Stimulated activated CD4-positive, alpha-beta T cell treated with anti-CD3 and anti-CD28 coated beads, TNF-alpha, amount 100 ng/mL, for 24 hours (primary cell): ENCODE measurements at regions not wholly inside any gene's neighbourhood (a gene's known extent, or its start where the extent isn't known, plus 50 kb on each side); places are given as distances from the start of the nearest gene placed in this dataset.
A peak's percentile ranks its signal among the peaks of the same experiment; 100 is the strongest.
"Not testable (repeated sequence)": the region's sequence is repeated elsewhere in the genome, so short reads cannot be mapped to it uniquely, and the experiment has no call there.

Experiments used
- DNase-seq, 3 experiments: peaks; one replicate each; pipeline ENCODE4 v3.0.0-alpha.2; 2020; ENCODE audit warnings: low read depth in 3 of 3

DNA sequence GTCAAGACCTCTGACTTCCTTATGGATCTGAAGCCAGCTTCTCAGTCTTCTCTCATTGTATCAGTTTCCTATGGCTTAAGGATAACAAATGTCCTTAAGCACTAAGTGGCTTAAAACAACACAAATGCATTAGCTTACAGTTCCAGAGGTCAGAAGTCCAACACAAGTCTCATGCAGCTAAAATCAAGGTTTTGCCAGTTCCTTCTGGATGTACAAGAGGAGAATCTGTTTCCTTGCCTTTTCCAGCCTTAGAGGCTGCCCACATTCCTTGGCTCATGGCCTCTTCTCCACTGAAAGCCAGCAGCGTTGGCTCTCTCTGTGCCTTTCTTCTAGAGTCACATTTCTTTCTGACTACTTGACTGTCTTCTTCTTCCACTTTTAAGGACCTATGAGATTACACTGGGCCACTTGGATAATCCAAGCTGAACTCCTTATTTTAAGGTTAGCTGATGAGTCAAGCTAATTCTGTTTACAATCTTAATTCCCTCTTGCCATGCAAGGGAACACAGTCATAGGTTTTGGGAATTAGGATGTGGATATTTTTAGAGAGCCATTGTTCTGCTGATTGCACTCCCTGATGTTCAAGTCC lies 179.0 kb downstream of the BCAS1 start:
- no peak for DNase-seq

DNA sequence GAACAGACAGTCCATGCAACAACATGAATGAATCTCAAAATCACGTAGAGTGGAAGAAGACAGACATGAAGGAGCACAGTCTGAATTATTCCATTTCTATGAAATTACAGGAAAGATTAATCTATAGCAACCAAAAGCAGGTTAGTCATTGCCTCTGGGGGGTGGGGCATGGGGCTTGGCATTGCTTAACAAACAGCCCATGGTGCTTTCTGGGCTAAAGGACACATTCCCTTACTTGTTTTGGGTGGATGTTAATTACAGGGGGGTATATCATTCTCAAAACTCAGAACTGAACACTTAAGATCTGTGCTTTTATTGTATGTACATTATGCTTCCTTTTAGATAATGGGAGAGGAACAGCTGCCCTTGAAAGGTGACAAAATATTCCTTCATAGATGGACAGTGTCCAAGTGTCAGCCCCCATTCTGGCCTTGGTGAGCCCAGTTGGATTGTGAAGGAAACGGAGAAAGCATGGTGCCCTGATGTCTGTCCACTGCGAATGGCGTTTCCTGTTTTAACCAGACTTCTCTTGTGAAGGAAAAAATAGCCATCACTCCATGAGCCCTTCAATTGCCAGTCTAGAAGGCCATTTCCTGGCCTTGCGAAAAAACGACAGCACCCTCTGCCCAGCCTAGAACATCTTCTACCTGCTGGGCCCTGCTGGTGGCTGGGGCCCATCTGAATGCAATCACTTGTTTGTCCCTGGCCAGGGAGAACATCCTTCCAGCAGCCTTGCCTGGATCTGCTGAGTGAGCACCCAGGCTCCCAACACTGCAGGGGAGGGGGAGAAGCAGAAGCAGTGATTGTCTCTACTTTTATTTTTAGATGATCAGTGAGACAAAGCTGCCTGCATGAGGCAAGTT lies 179.7 kb downstream of the BCAS1 start:
- no peak for DNase-seq

DNA sequence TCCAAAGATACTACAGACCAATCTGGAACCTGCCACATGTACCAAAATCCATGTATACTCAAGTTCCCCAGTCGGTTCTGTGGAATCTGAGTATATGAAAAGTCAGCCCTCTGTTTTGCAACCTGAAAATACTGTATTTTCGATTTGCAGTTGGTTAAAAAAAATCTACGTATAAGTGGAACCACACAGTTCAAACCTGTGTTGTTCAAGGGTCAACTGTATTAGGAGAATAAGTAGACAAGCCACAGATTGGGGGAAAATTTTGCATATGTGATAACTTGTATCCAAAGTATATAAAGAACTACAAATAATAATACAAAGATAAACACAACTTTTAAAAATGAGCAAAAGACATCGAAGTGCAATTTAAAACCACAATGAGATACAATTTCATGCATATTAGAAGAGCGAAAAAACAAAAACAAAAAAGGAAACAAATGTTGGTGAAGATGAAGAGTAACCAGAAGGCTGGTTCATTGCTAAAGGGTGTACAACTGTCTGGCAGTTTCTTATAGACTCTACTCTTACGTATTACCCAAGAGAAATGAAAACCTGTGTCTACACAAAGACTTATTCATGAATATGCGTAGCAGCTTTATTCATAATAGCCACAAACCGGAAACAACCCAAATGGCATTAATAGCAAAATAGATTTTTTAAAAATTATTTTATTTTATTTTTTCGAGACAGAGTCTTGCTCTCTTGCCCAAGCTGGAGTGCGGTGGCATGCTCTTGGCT lies 180.8 kb downstream of the BCAS1 start:
- no peak for DNase-seq

DNA sequence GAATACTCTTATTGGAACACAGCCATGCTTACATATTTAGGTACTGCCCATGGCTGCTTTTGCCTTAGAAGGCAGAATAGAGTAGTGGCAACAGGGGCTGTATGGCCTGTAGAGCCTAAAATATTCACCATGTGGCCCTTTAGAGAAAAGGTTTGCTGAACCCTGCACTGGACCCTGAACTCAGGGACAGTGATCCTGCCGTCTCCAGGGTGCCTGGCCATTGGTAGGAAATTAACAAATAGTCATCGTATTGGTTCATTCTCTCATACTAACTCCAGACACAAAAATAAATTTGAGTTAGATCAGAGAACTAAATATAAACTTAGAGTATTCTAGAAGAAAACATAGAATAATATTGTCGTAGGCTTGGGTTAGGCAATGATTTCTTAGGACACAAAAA lies 181.4 kb downstream of the BCAS1 start:
- DNase-seq = no peak

DNA sequence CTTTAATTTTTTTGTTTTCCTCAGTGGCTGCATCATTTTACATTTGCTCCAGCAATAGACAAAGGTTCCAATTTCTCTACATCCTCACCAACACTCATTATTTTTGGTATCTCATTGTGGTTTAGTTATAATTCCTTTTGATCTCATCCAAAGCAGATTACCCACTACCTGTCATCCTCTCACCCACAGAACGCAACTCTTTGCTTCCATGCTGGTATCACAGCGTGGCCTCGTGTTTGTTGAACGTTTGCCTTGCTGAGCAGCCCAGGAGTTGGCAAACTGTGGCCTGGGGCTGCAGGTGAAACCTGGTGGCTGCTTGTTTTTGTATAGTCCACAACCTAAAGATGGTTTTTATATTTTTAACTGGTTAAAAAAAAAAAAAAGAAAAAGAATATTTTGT lies 181.9 kb downstream of the BCAS1 start:
- no peak for DNase-seq

DNA sequence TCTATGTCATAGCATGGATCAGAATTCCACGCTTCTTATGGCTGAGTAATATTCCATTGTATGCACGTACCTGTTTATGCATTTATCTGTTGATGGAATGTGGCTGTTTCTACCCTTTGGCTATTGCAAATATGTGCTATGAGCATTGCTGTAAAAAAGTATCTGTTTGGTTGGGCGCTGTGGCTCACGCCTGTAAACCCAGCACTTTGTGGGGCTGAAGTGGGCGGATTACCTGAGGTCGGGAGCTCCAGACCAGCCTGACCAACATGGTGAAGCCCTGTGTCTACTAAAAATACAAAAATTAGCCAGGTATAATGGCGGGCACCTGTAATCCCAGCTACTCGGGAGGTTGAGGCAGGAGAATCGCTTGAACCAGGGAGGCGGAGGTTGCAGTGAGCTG lies 182.4 kb downstream of the BCAS1 start:
- no peak for DNase-seq

DNA sequence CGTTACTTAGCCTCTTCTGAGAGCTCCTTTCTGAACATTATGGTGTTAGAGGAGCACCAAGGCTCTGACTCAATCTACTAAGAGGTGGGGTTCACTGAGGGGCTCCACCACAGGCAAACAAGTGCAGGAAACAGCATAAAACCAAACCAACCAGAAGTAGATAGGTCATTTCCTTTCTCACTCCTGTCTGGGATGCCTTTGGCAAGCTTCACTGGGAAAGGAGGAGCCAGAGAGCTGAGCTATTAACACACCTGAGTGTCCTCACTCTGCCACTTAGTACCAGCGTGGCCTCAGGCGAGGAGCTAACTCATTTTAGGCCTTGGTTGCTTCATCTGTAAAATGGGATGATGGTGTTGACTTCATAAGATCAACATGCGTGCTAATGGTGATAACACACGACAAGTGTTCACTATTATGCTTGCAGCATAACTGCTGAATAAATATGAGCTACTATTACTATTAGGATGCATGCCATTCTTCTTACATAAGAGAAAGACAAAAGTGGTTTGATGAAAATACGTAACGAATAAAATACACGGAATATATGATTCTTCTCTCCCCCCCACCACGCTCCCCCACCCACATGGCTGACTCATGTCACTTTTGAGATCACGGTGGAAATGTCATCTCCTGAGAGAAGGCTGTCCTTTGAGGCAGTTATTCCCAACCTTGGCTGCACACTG lies 185.4 kb downstream of the BCAS1 start:
- DNase-seq = peak in 2 of 3 experiments; percentile 38 to 56

DNA sequence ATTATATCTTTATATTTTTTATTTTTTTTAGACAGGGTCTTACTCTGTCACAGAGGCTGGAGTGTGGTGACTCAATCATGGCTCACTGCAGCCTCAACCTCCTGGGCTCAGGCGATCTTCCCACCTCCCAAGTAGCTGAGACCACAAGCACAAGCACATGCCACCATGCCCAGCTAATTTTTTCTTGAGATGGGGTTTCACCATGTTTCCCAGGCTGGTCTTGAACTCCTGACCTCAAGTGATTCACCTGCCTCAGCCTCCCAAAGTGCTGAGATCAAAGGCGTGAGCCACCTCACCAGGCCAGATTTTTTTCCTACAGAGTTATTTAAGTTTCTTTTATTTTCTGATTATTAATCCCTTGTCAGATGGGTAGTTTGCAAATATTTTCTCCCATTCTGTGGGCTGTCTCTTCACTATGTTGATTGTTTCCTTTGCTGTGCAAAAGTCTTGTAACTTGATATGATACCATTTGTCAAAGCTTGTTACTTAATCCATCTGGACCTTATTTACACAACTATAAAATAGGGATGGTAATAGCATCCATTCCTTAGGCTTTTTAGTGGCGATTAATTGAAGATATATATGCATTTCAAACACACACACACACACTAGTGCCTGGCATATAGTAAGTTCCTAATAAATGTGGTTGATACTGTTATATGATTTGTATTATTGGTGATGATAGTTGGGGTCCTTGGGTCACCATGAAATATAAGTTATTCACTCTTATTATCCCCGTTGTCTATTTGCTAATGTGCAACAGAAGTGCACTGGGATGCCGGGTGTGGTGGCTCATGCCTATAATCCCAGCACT lies 187.1 kb downstream of the BCAS1 start:
- peak in 1 of 3 experiments; percentile 34 for DNase-seq

DNA sequence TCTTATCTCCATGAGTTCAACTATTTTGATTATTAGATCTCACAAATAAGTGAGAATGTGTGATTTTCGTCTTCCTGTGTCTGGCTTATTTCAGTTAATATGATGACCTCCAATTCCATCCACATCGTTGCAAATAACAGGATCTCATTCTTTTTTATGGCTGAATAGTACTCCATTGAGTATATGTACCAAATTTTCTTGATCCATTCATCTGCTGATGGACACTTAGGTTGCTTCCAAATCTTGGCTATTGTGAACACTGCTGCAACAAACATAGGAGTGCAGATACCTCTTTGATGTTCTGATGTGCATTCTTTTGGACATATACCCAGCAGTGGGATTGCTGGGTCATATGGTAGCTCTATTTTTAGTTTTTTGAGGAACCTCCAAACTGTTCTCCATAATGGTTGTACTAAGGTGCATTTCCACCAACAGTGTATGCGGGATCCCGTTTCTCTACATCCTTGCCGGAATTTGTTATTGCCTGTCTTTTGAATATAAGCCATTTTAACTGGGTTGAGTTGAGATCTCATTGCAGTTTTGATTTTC lies 187.9 kb downstream of the BCAS1 start:
- not testable (repeated sequence) for DNase-seq

DNA sequence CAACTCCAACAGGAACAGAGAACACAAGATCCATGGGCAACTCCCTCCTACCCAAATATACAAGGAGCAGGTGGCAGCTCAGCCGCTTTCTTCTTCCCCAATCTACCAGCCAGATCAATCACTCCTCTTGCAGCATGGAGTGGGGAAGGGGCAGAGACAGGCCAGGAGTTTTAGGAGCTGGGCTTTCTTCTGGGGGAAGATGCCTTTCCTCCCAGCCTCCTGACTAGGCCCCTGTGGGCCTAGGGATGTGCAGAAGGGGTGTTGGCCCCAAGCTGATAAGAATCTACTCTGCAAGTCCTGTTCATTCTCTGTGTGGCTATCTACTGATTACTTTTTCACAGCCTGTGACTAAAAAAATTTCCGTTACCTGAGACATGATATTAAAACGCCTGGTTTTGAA lies 189.0 kb downstream of the BCAS1 start:
- DNase-seq = no peak

DNA sequence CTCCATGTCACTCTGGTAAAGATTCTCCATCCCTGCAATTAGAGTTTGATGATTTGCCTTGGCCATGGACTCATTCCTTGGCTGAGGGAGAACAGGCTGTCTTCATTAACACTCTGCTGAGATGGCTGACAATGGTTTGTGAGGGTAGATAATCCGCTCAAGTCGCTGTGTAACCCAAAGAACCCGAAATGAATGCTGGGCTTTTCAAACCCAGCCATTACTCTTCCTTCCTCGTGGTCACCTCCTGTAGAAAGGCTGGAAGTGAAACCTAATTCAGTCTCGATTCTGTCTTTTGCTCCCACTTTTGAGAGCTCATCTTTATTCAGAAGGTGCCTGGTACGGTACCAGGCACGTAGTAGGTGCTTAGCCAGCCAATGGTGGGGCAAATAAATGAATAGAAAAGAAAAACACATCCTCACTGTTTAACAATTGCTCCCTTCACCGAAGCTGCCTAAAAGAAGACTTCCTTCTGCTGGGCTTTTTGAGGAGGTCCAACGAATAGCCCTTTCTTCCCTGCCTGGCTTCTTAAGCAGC lies 190.2 kb downstream of the BCAS1 start:
- DNase-seq = no peak

DNA sequence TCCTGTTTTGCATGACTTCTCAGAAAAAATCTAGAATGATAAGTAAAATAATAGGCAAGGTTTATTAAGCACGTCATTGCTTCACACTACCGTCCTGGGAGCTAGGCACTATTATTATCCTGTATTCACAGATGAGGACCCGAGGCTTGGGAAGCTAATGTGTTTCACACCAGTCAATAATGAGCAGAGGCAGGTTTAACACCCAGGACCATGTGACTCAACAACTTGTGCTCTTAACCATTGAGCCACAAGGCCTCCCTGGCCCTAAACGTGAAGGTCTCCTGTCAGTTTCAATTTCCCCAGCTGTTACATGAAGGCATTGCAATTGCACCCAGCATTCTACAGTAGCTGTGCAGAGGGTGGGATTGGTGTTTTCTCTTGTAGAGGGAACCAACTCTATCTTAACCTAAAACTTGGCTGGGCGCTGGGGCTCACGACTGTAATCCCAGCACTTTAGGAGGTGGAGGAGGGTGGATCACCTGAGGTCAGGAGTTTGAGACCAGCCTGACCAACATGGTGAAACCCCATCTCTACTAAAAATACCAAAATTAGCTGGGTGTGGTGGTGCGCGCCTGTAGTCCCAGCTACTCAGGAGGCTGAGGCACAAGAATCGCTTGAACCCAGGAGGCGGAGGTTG lies 191.2 kb downstream of the BCAS1 start:
- DNase-seq = no peak

DNA sequence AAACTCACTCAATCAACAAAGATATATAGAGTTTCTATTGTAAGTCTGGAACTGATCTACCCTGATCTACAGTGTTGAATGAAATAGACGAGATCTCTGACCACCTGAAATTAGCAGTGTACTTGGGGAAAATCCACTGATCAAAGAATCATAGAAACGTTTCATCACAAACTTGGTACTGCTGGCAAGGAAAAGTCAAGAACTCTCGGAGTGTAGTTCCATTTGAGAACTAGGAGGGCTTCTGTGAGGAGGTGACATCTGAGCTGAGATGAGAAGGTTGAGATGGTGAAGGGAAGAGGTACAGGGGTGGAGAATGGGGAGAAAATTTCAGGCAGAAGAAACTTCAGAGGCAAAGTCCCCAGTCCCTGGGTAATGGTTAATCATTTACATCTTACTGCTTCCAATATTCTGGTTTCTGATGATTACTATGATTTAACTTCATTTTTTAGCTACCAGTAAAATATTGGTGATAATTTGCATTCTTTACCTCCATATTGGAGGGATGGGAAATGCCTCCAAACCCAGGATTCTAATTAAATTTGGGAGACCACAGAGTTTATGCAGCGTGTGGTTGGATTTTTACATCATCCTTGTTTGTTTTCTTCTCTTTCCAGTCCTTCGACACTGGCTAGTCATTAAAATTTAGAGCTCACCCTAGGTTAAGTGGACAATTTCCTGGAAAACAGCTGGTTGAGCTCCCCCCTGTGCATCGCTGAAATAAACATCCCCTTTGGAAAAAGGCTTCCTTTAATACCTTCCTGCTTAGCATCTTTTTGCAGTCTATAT lies 191.9 kb downstream of the BCAS1 start:
- no peak for DNase-seq

DNA sequence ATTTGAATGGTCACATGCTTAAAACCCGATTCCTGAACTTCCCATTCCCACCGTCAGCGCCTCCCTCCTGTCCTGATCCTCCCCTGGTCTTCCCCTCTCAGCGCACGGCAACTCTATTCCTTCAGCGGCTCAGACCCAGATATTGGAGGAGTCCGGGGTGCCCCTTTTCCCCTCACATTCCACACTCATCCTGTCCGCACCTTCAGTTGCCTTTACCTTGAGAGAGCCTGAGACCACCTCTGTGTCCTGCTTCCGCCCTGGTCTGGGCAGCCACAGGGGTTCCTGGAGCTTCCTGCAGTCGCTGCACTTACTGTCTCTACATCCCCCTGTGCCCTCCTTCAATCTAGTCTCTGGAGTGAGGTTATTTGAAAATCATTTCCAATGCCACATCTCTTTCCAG lies 193.4 kb downstream of the BCAS1 start:
- DNase-seq = no peak

DNA sequence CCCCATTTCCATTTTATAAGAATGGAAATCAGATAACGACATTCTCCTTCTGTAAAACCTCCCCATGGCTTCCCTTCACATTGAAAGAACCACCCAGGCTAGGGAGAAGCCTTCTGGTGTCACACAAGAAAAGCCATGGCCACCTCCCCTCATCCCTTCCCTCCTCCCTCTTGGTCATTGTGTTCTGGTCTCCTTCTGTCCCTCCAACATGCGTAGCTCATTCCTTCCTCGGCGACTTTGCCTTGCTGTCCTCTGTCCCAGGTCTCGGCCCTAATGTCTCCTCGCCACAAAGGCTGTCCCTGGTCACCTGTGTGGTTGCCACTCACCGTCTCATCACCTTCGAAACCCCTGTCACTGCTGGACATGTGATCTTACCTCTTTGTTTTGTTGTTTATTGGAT lies 193.9 kb downstream of the BCAS1 start:
- DNase-seq = no peak

DNA sequence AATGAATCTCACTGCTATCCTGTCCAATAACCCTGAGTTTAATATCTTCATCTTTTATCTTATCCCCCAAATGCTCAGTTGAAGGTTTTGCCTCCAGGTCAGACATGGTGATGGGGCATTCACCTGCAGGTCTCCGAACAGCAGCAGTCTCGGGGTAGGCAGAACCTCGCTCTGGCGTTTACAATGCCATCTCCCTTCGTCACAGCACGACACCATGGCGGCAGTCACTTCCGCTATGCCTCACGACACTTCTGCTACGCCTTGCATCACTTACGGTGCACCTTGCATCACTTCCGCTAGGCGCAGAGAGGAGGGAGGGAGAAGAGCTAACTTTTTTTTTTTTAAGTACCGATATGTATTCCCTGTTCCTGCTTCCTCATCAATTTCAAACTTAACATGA lies 194.9 kb downstream of the BCAS1 start:
- no peak for DNase-seq

DNA sequence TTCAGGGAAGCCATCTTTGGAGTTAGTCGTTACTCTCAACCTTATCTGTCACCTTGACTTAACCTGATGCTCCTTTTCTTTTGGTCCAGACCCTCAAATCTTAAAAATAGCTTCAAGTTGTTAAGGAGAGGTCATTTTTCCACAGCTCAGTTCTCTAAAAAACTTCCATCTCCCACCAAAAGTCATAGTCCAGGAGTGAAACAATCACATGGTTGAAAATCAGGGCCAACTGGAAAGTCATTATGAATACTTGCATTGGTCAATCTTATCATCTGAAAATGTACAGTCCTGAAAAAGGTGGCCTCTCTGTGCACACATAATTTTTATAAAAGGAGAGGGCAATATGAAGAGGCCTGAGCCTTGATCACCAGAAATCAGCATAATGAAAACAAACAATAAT lies 195.7 kb downstream of the BCAS1 start:
- no peak for DNase-seq

DNA sequence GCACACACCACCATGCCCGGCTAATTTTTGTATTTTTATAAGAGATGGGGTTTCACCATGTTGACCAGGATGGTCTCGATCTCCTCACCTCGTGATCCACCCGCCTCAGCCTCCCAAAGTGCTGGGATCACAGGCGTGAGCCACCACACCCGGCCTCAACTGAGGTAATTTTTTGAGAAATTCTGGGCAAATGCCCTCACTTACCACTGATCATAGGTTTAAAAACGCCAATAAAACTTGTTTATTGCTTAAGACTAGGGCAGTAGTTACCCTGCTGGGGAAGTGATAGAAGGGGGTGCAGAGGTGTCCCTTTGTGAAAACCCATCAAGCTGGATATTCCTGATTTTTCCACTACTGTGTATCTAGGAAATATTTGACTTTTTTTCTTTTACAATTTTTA lies 196.3 kb downstream of the BCAS1 start:
- no peak for DNase-seq

DNA sequence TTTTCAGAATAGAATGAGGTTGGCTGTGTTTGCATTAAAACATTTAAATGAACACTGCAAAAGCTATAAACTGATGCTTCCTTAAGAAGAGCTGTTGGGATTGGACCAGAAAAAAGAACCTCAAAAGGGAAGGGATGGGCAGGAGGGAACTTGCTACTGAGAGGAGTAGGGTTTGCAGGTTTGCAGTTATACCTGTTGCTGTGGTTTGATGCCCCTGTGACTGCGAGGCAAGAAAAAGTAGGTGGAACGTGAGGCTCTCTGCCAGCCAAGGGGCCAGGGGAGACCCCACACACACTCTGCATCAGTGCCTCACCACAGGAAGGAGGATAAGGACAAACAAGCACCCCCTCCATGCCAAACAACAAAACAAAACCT lies 197.2 kb downstream of the BCAS1 start:
- DNase-seq = no peak
